WTC11 (cell line): ENCODE measurements at regions not wholly inside any gene's neighbourhood (a gene's known extent, or its start where the extent isn't known, plus 50 kb on each side); places are given as distances from the start of the nearest gene placed in this dataset.

Experiments
- ATAC-seq: fragments of 200-7000 bp; cut with Tn5 transposase; 2 replicates; pipeline ENCODE4 v1.10.0; 2021; ENCODE audit warnings: mild to moderate bottlenecking, moderate library complexity
- CTCF ChIA-PET: fragments of 300-600 bp; sonication (Branson Sonifier 250); formaldehyde crosslinking; loops from one replicate; lab custom pipeline; 2021; ENCODE audit warnings: antibody characterized with exemption; lab: Charles Lee
- POLR2A ChIA-PET: fragments of 350-600 bp; sonication (Branson Sonifier 250); formaldehyde crosslinking; loops from one replicate; lab custom pipeline; 2021; ENCODE audit warnings: antibody characterized with exemption; lab: Charles Lee
- DNase-seq: peaks from one replicate; pipeline ENCODE4 v3.0.0; 2021; ENCODE audit warnings: low spot score
- H3K27ac Mint-ChIP-seq: 2 replicates; pipeline ENCODE4 v1.8.0; 2021; ENCODE audit warnings: mixed read lengths
- H3K27me3 Mint-ChIP-seq: 2 replicates; pipeline ENCODE4 v1.8.0; 2021; ENCODE audit warnings: low read depth, mild to moderate bottlenecking, moderate library complexity, mixed read lengths
- H3K36me3 Mint-ChIP-seq: 2 replicates; pipeline ENCODE4 v1.8.0; 2021; ENCODE audit warnings: mixed read lengths
- H3K4me1 Mint-ChIP-seq: 2 replicates; pipeline ENCODE4 v1.8.0; 2022; ENCODE audit warnings: mixed read lengths
- H3K4me3 Mint-ChIP-seq: 2 replicates; pipeline ENCODE4 v1.8.0; 2021; ENCODE audit warnings: mild to moderate bottlenecking, moderate library complexity, mixed read lengths
- H3K9me3 Mint-ChIP-seq: 2 replicates; pipeline ENCODE4 v1.8.0; 2021; ENCODE audit warnings: mixed read lengths
- ARID4B ChIP-seq: sonication (generic); formaldehyde crosslinking; IDR thresholded peaks from 2 replicates; pipeline ENCODE4 v1.8.0; 2023; ENCODE audit warnings: missing genetic modification reagents, mild to moderate bottlenecking, borderline replicate concordance
- CBFB ChIP-seq: sonication (generic); formaldehyde crosslinking; IDR thresholded peaks from 2 replicates; pipeline ENCODE4 v1.8.1; 2022; ENCODE audit warnings: mild to moderate bottlenecking, low read depth, missing genetic modification reagents
- CDX4 ChIP-seq: fragments of 250-450 bp; sonication (Bioruptor Pico); IDR thresholded peaks from 2 replicates; pipeline ENCODE4 v1.9.0; 2021; ENCODE audit warnings: moderate library complexity, mild to moderate bottlenecking, inconsistent platforms, borderline replicate concordance
- CREB1 ChIP-seq: sonication (generic); formaldehyde crosslinking; IDR thresholded peaks from 2 replicates; pipeline ENCODE4 v1.8.0; 2023; ENCODE audit warnings: mild to moderate bottlenecking, missing genetic modification reagents
- CTCF ChIP-seq: fragments of 200-600 bp; IDR thresholded peaks from 2 replicates; pipeline ENCODE4 v1.8.0; 2022; ENCODE audit warnings: antibody characterized with exemption
- E2F1 ChIP-seq: sonication (generic); formaldehyde crosslinking; IDR thresholded peaks from 2 replicates; pipeline ENCODE4 v1.8.0; 2022; ENCODE audit warnings: mild to moderate bottlenecking, missing genetic modification reagents
- ELF4 ChIP-seq: sonication (generic); formaldehyde crosslinking; IDR thresholded peaks from 2 replicates; pipeline ENCODE4 v1.8.1; 2022; ENCODE audit warnings: low read depth, mild to moderate bottlenecking, moderate library complexity, missing genetic modification reagents
- ESRRA ChIP-seq: sonication (generic); formaldehyde crosslinking; IDR thresholded peaks from 2 replicates; pipeline ENCODE4 v1.8.1; 2022; ENCODE audit warnings: mild to moderate bottlenecking, missing genetic modification reagents, borderline replicate concordance
- HMGXB4 ChIP-seq: sonication (generic); formaldehyde crosslinking; IDR thresholded peaks from 2 replicates; pipeline ENCODE4 v1.8.1; 2023; ENCODE audit warnings: mild to moderate bottlenecking, moderate library complexity, missing genetic modification reagents
- JUN ChIP-seq: sonication (generic); formaldehyde crosslinking; IDR thresholded peaks from 2 replicates; pipeline ENCODE4 v1.8.0; 2023; ENCODE audit warnings: mild to moderate bottlenecking, missing genetic modification reagents
- MYBL2 ChIP-seq: sonication (generic); formaldehyde crosslinking; IDR thresholded peaks from 2 replicates; pipeline ENCODE4 v1.8.1; 2023; ENCODE audit warnings: mild to moderate bottlenecking, moderate library complexity, missing genetic modification reagents
- NFE2L1 ChIP-seq: sonication (generic); formaldehyde crosslinking; IDR thresholded peaks from 2 replicates; pipeline ENCODE4 v1.8.1; 2023; ENCODE audit warnings: missing genetic modification reagents
- NR1H2 ChIP-seq: sonication (generic); formaldehyde crosslinking; IDR thresholded peaks from 2 replicates; pipeline ENCODE4 v1.9.0; 2021; ENCODE audit warnings: mild to moderate bottlenecking, moderate library complexity, missing genetic modification reagents
- OVOL2 ChIP-seq: fragments of 250-450 bp; sonication (Bioruptor Pico); IDR thresholded peaks from 2 replicates; pipeline ENCODE4 v1.9.0; 2021; ENCODE audit warnings: mild to moderate bottlenecking, borderline replicate concordance
- PRRX2 ChIP-seq: fragments of 250-450 bp; sonication (Bioruptor Pico); IDR thresholded peaks from 2 replicates; pipeline ENCODE4 v1.8.0; 2021; ENCODE audit warnings: mild to moderate bottlenecking
- RELA ChIP-seq: sonication (generic); formaldehyde crosslinking; IDR thresholded peaks from 2 replicates; pipeline ENCODE4 v1.8.1; 2022; ENCODE audit warnings: missing genetic modification reagents, mild to moderate bottlenecking, borderline replicate concordance
- SOX15 ChIP-seq: fragments of 250-450 bp; sonication (Bioruptor Pico); IDR thresholded peaks from 2 replicates; pipeline ENCODE4 v1.9.0; 2021; ENCODE audit warnings: mild to moderate bottlenecking
- TCF7 ChIP-seq: sonication (generic); formaldehyde crosslinking; IDR thresholded peaks from 2 replicates; pipeline ENCODE4 v1.8.0; 2022; ENCODE audit warnings: mild to moderate bottlenecking, low read depth, missing genetic modification reagents, moderate library complexity
- TEAD4 ChIP-seq: sonication (generic); formaldehyde crosslinking; IDR thresholded peaks from 2 replicates; pipeline ENCODE4 v1.8.0; 2022; ENCODE audit warnings: mild to moderate bottlenecking, missing genetic modification reagents
- ZBTB43 ChIP-seq: sonication (generic); formaldehyde crosslinking; IDR thresholded peaks from 2 replicates; pipeline ENCODE4 v1.8.1; 2023; ENCODE audit warnings: mild to moderate bottlenecking, missing genetic modification reagents
- ZMAT4 ChIP-seq: fragments of 250-450 bp; sonication (Bioruptor Pico); IDR thresholded peaks from 2 replicates; pipeline ENCODE4 v1.9.0; 2021; ENCODE audit warnings: mild to moderate bottlenecking
- ZNF138 ChIP-seq: sonication (generic); formaldehyde crosslinking; conservative IDR thresholded peaks from 2 replicates; pipeline ENCODE4 v1.8.1; 2022; ENCODE audit warnings: mild to moderate bottlenecking, moderate library complexity, missing genetic modification reagents
- ZSCAN18 ChIP-seq: fragments of 250-450 bp; sonication (Bioruptor Pico); IDR thresholded peaks from 2 replicates; pipeline ENCODE4 v2.1.2; 2022; ENCODE audit warnings: mild to moderate bottlenecking, moderate library complexity

- H3K27ac Mint-ChIP-seq = no peak overlapping the region
- H3K36me3 Mint-ChIP-seq = no peaks in the 10 kb centered on the region
- DNase-seq = no peak
- ATAC-seq = no peak
- H3K9me3 Mint-ChIP-seq = no peaks in the 10 kb centered on the region
- CTCF ChIA-PET = no interaction called here
- H3K4me3 Mint-ChIP-seq = no peak overlapping the region
- no peaks in the 10 kb centered on the region for H3K27me3 Mint-ChIP-seq
- POLR2A ChIA-PET = no interaction called here
- peaks cover 13% of the 10 kb centered on the region for H3K4me1 Mint-ChIP-seq
- no peak for TF ChIP-seq TEAD4 (CRISPR knock-in tag)
- TF ChIP-seq RELA (CRISPR knock-in tag) = no peak
- TF ChIP-seq NFE2L1 (CRISPR knock-in tag) = no peak
- no peak for TF ChIP-seq JUN (CRISPR knock-in tag)
- TF ChIP-seq ZSCAN18 (CRISPR knock-in tag) = no peak
- TF ChIP-seq ESRRA = no peak
- TF ChIP-seq OVOL2 (CRISPR knock-in tag) = no peak
- TF ChIP-seq MYBL2 (CRISPR knock-in tag) = no peak
- TF ChIP-seq ZMAT4 (CRISPR knock-in tag) = no peak
- no peak for TF ChIP-seq ZNF138 (CRISPR knock-in tag)
- no peak for TF ChIP-seq CTCF
- TF ChIP-seq NR1H2 (CRISPR knock-in tag) = no peak
Observed at GRCh38 chr12:92077530-92077929, 68.1 kb downstream of the BTG1 start.

- H3K4me3 Mint-ChIP-seq = no peak overlapping the region
- H3K36me3 Mint-ChIP-seq = no peaks in the 10 kb centered on the region
- no peaks in the 10 kb centered on the region; the same call in 1 of the 2 replicates for H3K9me3 Mint-ChIP-seq
- ChIA-PET POLR2A (interaction anchor here (1.7 kb wide), 1 partner anchor 70 kb away, joined by 4 read pairs; the partner anchor contains the start of gene BTG1), CTCF (no interaction called here)
- no peak for ATAC-seq
- no peaks in the 10 kb centered on the region for H3K27me3 Mint-ChIP-seq
- H3K4me1 Mint-ChIP-seq = peaks cover 13% of the 10 kb centered on the region
- DNase-seq = no peak
- no peak overlapping the region for H3K27ac Mint-ChIP-seq
- no peak for TF ChIP-seq ZBTB43 (CRISPR knock-in tag)
- TF ChIP-seq HMGXB4 (CRISPR knock-in tag) = no peak
- no peak for TF ChIP-seq NFE2L1 (CRISPR knock-in tag)
- TF ChIP-seq CREB1 (CRISPR knock-in tag) = no peak
- no peak for TF ChIP-seq ELF4
- no peak for TF ChIP-seq CBFB
- no peak for TF ChIP-seq E2F1 (CRISPR knock-in tag)
- no peak for TF ChIP-seq MYBL2 (CRISPR knock-in tag)
- TF ChIP-seq PRRX2 (CRISPR knock-in tag) = no peak
- no peak for TF ChIP-seq ARID4B (CRISPR knock-in tag)
- TF ChIP-seq CDX4 (CRISPR knock-in tag) = no peak
- no peak for TF ChIP-seq SOX15 (CRISPR knock-in tag)
- no peak for TF ChIP-seq TCF7 (CRISPR knock-in tag)
Observed at GRCh38 chr12:92076101-92076500, 69.5 kb downstream of the BTG1 start.
